Gastrocnemius medialis (tissue), 4 donors: ENCODE measurements at regions not wholly inside any gene's neighbourhood (a gene's known extent, or its start where the extent isn't known, plus 50 kb on each side); places are given as distances from the start of the nearest gene placed in this dataset.

Source experiments
- ATAC-seq, 2 donors: fragments of 150-250 bp; one replicate each; pipeline ENCODE4 v1.9.1; 2016
- DNase-seq, 2 donors: peaks; one replicate each; pipeline ENCODE4 v3.0.0-alpha.2; 2019
- H3K27ac ChIP-seq, 4 donors: fragments of 200-600 bp; sonication (generic); 1 replicate in 1 of 4; 2 replicates in 3 of 4; pipeline ENCODE4 v1.5.1; 2016 to 2018; ENCODE audit warnings: mild to moderate bottlenecking in 2 of 4, moderate library complexity in 1 of 4
- H3K27me3 ChIP-seq, 3 donors: fragments of 200-600 bp; sonication (generic) in 2 of 3; 1 replicate in 1 of 3; 2 replicates in 2 of 3; pipeline versions ENCODE4 v1.5.1 to v1.6.0; 2016 to 2019; ENCODE audit warnings: mild to moderate bottlenecking in 1 of 3, moderate library complexity in 1 of 3
- H3K36me3 ChIP-seq, 2 donors: fragments of 200-600 bp; sonication (generic) in 1 of 2; one replicate each; pipeline ENCODE4 v1.5.1; 2017 to 2018
- H3K4me1 ChIP-seq, 2 donors: fragments of 200-600 bp; sonication (generic) in 1 of 2; one replicate each; pipeline ENCODE4 v1.5.1; 2016 to 2017; ENCODE audit warnings: mild to moderate bottlenecking in 2 of 2
- H3K4me3 ChIP-seq, 4 donors: fragments of 200-600 bp; sonication (generic) in 3 of 4; 1 replicate in 1 of 4; 2 replicates in 3 of 4; pipeline ENCODE4 v1.5.1; 2016 to 2019; ENCODE audit warnings: mild to moderate bottlenecking in 2 of 4
- H3K9me3 ChIP-seq, 3 donors: fragments of 200-600 bp; sonication (generic) in 2 of 3; 1 replicate in 1 of 3; 2 replicates in 2 of 3; pipeline ENCODE4 v1.5.1; 2016 to 2019
- CTCF ChIP-seq, 5 experiments: fragments of 450-650 bp in 3 of 5; fragments of 200-600 bp in 2 of 5; sonication (generic) in 2 of 5; IDR thresholded peaks in 4 of 5; conservative IDR thresholded peaks in 1 of 5; 1 replicate in 4 of 5; 2 replicates in 1 of 5; pipeline ENCODE4 v1.5.1; 2016 to 2019; ENCODE audit warnings: antibody characterized with exemption in 5 of 5, mild to moderate bottlenecking in 3 of 5, moderate library complexity in 3 of 5
- POLR2A ChIP-seq, 2 donors: fragments of 450-650 bp; IDR thresholded peaks; one replicate each; pipeline ENCODE4 v1.6.1; 2017; ENCODE audit warnings: antibody characterized with exemption in 2 of 2, mild to moderate bottlenecking in 2 of 2, moderate library complexity in 2 of 2
- in situ Hi-C, 4 donors: fragments of 200-750 bp; cut with MboI; loops; one replicate each; pipeline versions ENCODE4 v1.15.0 to v1.8.0; 2017; ENCODE audit warnings: low sequenced_read_pairs in 4 of 4
- intact Hi-C: fragments of 100-400 bp; cut with DNase I; formaldehyde crosslinking; loops from one replicate; pipeline ENCODE4 v1.15.1; 2023; ENCODE audit warnings: low total_unique reads

- Histone ChIP-seq H3K27me3 (no peaks in the 10 kb centered on the region), H3K36me3 (no peaks in the 10 kb centered on the region), H3K4me1 (no peaks in the 10 kb centered on the region), H3K4me3 (no peak overlapping the region), H3K9me3 (no peaks in the 10 kb centered on the region), H3K27ac (no peak overlapping the region)
- DNase-seq (no peak), ATAC-seq (no peak)
- in situ Hi-C loops (no loop called here), intact Hi-C loops (no loop called here)
- TF ChIP-seq CTCF (IDR thresholded peaks at IDR 0.05 in 4 of 5, conservative IDR thresholded peaks at IDR 0.05 in 1 of 5), result no peak
- TF ChIP-seq POLR2A (IDR thresholded peaks at IDR 0.05), result no peak
These were observed 105.2 kb upstream of the GATB start for GRCh38 chr4:151865744-151866591.

DNA sequence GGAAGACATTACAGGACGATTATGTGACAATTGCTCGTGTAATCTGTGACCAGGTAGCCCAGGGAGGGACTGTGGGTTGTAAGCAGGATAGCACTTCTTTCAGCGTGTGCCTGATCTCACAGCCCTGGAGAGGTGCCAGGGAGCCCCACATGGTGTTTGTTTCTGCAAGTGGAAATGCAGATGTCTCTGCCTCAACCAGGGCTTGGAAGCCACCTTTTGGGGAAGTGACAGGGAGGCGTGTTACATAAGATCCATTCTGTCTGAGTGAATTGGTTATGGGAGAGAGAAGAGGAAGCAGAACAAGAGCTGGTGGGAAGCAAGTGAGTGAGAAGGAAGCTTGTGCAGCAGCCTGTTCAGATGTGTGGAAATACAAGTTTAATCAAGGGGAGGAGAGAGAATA lies 104.5 kb upstream of the GATB start:
- Histone ChIP-seq H3K36me3 (no peaks in the 10 kb centered on the region), H3K27me3 (no peaks in the 10 kb centered on the region), H3K27ac (no peak overlapping the region), H3K4me1 (no peaks in the 10 kb centered on the region), H3K4me3 (no peak overlapping the region), H3K9me3 (no peaks in the 10 kb centered on the region)
- TF ChIP-seq CTCF (IDR thresholded peaks at IDR 0.05 in 4 of 5, conservative IDR thresholded peaks at IDR 0.05 in 1 of 5) (no peak), POLR2A (IDR thresholded peaks at IDR 0.05) (no peak)
- intact Hi-C loops, result no loop called here
- peak in 1 of 2 donors; percentile 46 for ATAC-seq
- peak; percentile 26 to 36 for DNase-seq
- in situ Hi-C loops, result no loop called here

DNA sequence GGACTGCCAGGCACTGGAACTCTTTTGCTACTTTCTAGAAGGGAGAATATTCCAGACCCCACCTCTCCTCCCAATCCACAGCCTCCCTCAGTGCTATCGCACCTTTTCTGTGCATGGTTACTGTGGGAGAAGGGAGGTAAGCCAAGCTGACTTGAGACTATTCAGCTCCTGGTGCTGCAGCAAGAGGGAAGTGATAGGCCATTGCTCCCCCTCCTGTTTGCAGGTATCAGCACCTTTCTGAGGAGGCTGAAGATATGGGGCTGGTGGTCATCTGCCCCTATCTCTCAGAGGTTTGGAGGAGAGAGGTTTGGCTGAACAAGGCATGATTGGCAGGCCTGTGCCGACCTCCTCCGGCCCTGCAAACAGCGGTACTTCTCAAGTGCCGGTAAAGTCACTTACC lies 103.3 kb upstream of the GATB start:
- H3K36me3 ChIP-seq, result no peaks in the 10 kb centered on the region
- DNase-seq (no peak), ATAC-seq (no peak)
- H3K27ac ChIP-seq, result no peak overlapping the region
- no peak for TF ChIP-seq POLR2A (IDR thresholded peaks at IDR 0.05)
- no peak for TF ChIP-seq CTCF (IDR thresholded peaks at IDR 0.05 in 4 of 5, conservative IDR thresholded peaks at IDR 0.05 in 1 of 5)
- in situ Hi-C loops, result no loop called here
- no peaks in the 10 kb centered on the region for H3K9me3 ChIP-seq
- no peaks in the 10 kb centered on the region for H3K4me1 ChIP-seq
- intact Hi-C loops, result no loop called here
- no peaks in the 10 kb centered on the region for H3K27me3 ChIP-seq
- H3K4me3 ChIP-seq, result no peak overlapping the region

GRCh38 chr4:151862766-151863165 lies 102.0 kb upstream of the GATB start:
- Histone ChIP-seq H3K4me3 (no peak overlapping the region), H3K27me3 (no peaks in the 10 kb centered on the region), H3K27ac (no peak overlapping the region), H3K36me3 (no peaks in the 10 kb centered on the region), H3K4me1 (no peaks in the 10 kb centered on the region), H3K9me3 (no peaks in the 10 kb centered on the region)
- TF ChIP-seq CTCF (IDR thresholded peaks at IDR 0.05 in 4 of 5, conservative IDR thresholded peaks at IDR 0.05 in 1 of 5) (no peak), POLR2A (IDR thresholded peaks at IDR 0.05) (no peak)
- intact Hi-C loops, result no loop called here
- no peak for DNase-seq
- in situ Hi-C loops, result no loop called here
- ATAC-seq, result no peak
